ENCODE measurements at regions not wholly inside any gene's neighbourhood (a gene's known extent, or its start where the extent isn't known, plus 50 kb on each side); places are given as distances from the start of the nearest gene placed in this dataset.

DNA sequence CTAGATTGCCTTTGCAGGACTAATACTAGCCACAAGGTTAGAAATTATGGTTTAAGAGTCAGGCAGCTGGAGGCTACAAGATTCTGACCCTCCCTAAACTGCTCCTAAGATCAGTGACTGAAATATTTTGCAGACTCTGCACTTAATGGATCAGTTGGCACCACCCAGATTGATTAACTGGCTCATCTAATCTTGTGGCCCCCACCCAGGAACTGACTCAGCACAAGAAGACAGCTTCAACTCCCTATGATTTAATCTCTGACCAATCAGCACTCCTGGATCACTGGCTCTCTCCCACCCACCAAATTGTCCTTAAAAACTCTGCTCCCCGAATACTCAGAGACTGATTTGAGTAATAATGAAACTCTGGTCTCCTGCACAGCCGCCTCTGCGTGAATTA is 145.4 kb upstream of the LCORL start:
- TF ChIP-seq CTCF (IDR thresholded peaks at IDR 0.05) (no peak), POLR2A (IDR thresholded peaks at IDR 0.05) (no peak), POLR2AphosphoS5 (IDR thresholded peaks at IDR 0.05) (no peak), EP300 (IDR thresholded peaks at IDR 0.05) (no peak)
